Hepatocyte (in vitro differentiated cells): ENCODE measurements at regions not wholly inside any gene's neighbourhood (a gene's known extent, or its start where the extent isn't known, plus 50 kb on each side); places are given as distances from the start of the nearest gene placed in this dataset.

ENCODE experiments used
- EZH2phosphoT487 ChIP-seq: fragments of 200-600 bp; sonication (generic); IDR thresholded peaks from one replicate; pipeline ENCODE4 v1.6.1; 2018; ENCODE audit warnings: antibody characterized with exemption, mild to moderate bottlenecking, low read depth, moderate library complexity; ENCODE audit not compliant: unreplicated experiment, severe bottlenecking
- TF ChIP-seq, protein P1 (sequence below): fragments of 200-600 bp; sonication (generic); IDR thresholded peaks from 2 replicates; pipeline ENCODE4 v1.5.1; 2016; ENCODE audit warnings: antibody characterized with exemption, mild to moderate bottlenecking; ENCODE audit not compliant: poor library complexity

DNA sequence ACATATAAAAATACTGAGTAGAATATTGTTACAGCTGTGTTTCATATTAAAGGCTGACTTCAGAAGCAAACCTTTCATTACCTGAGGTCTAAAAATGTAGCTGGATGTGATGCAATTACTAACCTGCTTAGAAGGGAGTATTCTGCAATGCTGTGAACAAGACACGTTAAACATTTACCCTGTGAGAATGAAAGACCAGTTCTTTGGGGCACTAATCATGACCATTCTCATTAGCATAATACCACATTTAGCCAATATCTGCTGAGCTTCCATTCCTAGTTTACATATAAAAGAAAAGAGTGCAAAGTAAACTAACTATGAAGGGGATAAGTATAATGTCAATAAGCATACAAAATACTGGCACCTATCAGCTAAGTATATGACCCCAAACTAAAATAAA, 784.0 kb upstream of the KLHL29 start:
- TF ChIP-seq, protein P1, sequence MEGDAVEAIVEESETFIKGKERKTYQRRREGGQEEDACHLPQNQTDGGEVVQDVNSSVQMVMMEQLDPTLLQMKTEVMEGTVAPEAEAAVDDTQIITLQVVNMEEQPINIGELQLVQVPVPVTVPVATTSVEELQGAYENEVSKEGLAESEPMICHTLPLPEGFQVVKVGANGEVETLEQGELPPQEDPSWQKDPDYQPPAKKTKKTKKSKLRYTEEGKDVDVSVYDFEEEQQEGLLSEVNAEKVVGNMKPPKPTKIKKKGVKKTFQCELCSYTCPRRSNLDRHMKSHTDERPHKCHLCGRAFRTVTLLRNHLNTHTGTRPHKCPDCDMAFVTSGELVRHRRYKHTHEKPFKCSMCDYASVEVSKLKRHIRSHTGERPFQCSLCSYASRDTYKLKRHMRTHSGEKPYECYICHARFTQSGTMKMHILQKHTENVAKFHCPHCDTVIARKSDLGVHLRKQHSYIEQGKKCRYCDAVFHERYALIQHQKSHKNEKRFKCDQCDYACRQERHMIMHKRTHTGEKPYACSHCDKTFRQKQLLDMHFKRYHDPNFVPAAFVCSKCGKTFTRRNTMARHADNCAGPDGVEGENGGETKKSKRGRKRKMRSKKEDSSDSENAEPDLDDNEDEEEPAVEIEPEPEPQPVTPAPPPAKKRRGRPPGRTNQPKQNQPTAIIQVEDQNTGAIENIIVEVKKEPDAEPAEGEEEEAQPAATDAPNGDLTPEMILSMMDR: no peak
- no peak for TF ChIP-seq EZH2phosphoT487
